ENCODE measurements at regions not wholly inside any gene's neighbourhood (a gene's known extent, or its start where the extent isn't known, plus 50 kb on each side); places are given as distances from the start of the nearest gene placed in this dataset.

DNA sequence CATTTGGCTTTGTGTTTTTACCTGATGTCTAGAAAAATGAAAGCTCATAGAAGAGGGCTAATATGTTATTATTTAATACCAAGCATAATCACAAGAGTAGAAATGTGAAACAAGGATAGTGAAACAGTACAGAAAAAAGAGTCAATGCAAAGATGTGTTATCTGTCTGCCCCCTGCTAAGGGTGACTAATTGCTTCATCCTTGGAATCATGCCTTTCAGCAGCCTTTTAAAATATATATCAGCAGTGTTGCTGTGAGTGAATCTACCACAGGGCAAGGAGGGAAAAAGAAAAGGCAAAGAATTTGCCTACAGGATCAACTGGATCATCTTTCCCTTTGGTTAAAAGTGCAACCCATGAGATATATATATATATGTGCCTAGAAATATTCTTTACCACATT is 867.2 kb upstream of the RAG2 start (continued):
- no peak for TF ChIP-seq E2F1 (CRISPR knock-in tag; IDR thresholded peaks at IDR 0.05)

- CTCF ChIA-PET: no interaction called here
- TF ChIP-seq PRRX2 (CRISPR knock-in tag; IDR thresholded peaks at IDR 0.05): no peak
- no peak for TF ChIP-seq ZNF281 (CRISPR knock-in tag; IDR thresholded peaks at IDR 0.05)
- TF ChIP-seq ZNF416 (CRISPR knock-in tag; IDR thresholded peaks at IDR 0.05): no peak
- TF ChIP-seq, protein P1, sequence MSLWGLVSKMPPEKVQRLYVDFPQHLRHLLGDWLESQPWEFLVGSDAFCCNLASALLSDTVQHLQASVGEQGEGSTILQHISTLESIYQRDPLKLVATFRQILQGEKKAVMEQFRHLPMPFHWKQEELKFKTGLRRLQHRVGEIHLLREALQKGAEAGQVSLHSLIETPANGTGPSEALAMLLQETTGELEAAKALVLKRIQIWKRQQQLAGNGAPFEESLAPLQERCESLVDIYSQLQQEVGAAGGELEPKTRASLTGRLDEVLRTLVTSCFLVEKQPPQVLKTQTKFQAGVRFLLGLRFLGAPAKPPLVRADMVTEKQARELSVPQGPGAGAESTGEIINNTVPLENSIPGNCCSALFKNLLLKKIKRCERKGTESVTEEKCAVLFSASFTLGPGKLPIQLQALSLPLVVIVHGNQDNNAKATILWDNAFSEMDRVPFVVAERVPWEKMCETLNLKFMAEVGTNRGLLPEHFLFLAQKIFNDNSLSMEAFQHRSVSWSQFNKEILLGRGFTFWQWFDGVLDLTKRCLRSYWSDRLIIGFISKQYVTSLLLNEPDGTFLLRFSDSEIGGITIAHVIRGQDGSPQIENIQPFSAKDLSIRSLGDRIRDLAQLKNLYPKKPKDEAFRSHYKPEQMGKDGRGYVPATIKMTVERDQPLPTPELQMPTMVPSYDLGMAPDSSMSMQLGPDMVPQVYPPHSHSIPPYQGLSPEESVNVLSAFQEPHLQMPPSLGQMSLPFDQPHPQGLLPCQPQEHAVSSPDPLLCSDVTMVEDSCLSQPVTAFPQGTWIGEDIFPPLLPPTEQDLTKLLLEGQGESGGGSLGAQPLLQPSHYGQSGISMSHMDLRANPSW (CRISPR knock-in tag; conservative IDR thresholded peaks at IDR 0.05; ENCODE audit: low read depth): no peak
- no peaks in the 10 kb centered on the region for H3K4me1 Mint-ChIP-seq
- POLR2A ChIA-PET: no interaction called here
- H3K9me3 Mint-ChIP-seq: peaks cover 70% of the 10 kb centered on the region
- peaks cover 50% of the 10 kb centered on the region for H3K36me3 Mint-ChIP-seq
- H3K27ac Mint-ChIP-seq: no peak overlapping the region
- H3K4me3 Mint-ChIP-seq: no peak overlapping the region
- DNase-seq (ENCODE audit: low spot score): no peak
- peaks cover 5% of the 10 kb centered on the region for H3K27me3 Mint-ChIP-seq (ENCODE audit: low read depth)
- ATAC-seq: no peak
Observed at GRCh38 chr11:37459456-37459855, 861.4 kb upstream of the RAG2 start.

DNA sequence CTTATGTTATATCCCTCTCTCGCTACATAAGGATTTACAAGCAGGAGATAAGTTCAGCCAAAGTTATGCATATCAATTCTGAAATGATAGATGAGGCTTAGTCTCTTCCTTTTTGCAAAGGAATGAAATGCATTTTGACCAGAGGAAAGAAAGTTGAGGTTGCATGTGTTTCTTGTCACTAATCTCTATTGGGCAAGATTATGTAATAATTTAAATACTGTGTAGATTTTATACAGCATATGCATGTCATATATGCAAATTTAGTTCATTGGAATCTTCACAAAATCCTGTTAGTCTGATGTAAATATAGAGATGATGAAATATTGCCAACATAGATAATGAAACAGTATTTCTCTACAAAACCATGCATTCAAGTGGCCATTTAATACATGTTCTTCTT is 858.7 kb upstream of the RAG2 start:
- Mint-ChIP-seq H3K9me3 (peaks cover 66% of the 10 kb centered on the region), H3K27ac (no peak overlapping the region), H3K27me3 (ENCODE audit: low read depth) (peaks cover 5% of the 10 kb centered on the region; the same call in 1 of the 2 replicates), H3K36me3 (peaks cover 42% of the 10 kb centered on the region), H3K4me3 (no peak overlapping the region), H3K4me1 (no peaks in the 10 kb centered on the region)
- TF ChIP-seq, protein P2, sequence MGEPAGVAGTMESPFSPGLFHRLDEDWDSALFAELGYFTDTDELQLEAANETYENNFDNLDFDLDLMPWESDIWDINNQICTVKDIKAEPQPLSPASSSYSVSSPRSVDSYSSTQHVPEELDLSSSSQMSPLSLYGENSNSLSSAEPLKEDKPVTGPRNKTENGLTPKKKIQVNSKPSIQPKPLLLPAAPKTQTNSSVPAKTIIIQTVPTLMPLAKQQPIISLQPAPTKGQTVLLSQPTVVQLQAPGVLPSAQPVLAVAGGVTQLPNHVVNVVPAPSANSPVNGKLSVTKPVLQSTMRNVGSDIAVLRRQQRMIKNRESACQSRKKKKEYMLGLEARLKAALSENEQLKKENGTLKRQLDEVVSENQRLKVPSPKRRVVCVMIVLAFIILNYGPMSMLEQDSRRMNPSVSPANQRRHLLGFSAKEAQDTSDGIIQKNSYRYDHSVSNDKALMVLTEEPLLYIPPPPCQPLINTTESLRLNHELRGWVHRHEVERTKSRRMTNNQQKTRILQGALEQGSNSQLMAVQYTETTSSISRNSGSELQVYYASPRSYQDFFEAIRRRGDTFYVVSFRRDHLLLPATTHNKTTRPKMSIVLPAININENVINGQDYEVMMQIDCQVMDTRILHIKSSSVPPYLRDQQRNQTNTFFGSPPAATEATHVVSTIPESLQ (CRISPR knock-in tag; IDR thresholded peaks at IDR 0.05): no peak
- TF ChIP-seq GTF2I (CRISPR knock-in tag; conservative IDR thresholded peaks at IDR 0.05): no peak
- TF ChIP-seq SP1 (CRISPR knock-in tag; conservative IDR thresholded peaks at IDR 0.05): no peak
- TF ChIP-seq TEAD1 (CRISPR knock-in tag; IDR thresholded peaks at IDR 0.05): no peak
- no peak for TF ChIP-seq PRDM15 (CRISPR knock-in tag; IDR thresholded peaks at IDR 0.05)
- no peak for TF ChIP-seq NR2C2 (CRISPR knock-in tag; IDR thresholded peaks at IDR 0.05)
- no peak for TF ChIP-seq SMAD4 (CRISPR knock-in tag; IDR thresholded peaks at IDR 0.05)
- TF ChIP-seq GABPB1 (CRISPR knock-in tag; IDR thresholded peaks at IDR 0.05): no peak
- TF ChIP-seq ZNF263 (CRISPR knock-in tag; IDR thresholded peaks at IDR 0.05; ENCODE audit: low read depth): no peak
- TF ChIP-seq RELA (CRISPR knock-in tag; IDR thresholded peaks at IDR 0.05; ENCODE audit: borderline replicate concordance): no peak
- TF ChIP-seq, protein P3, sequence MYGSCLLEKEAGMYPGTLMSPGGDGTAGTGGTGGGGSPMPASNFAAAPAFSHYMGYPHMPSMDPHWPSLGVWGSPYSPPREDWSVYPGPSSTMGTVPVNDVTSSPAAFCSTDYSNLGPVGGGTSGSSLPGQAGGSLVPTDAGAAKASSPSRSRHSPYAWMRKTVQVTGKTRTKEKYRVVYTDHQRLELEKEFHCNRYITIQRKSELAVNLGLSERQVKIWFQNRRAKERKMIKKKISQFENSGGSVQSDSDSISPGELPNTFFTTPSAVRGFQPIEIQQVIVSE (CRISPR knock-in tag; IDR thresholded peaks at IDR 0.05; ENCODE audit: borderline replicate concordance): no peak
- DNase-seq (ENCODE audit: low spot score) (no peak), ATAC-seq (no peak)
- ChIA-PET POLR2A (no interaction called here), CTCF (no interaction called here)

Data from WTC11 (cell line).